Astrocyte of the spinal cord (primary cell): ENCODE measurements at regions not wholly inside any gene's neighbourhood (a gene's known extent, or its start where the extent isn't known, plus 50 kb on each side); places are given as distances from the start of the nearest gene placed in this dataset.

Experiments
- DNase-seq: peaks from one replicate; pipeline ENCODE4 v3.0.0; 2011; ENCODE audit warnings: low read depth, low spot score
- H3K4me3 ChIP-seq: 2 replicates; pipeline ENCODE4 v1.5.1; 2011; ENCODE audit warnings: low read depth, mild to moderate bottlenecking, low read length, moderate library complexity
- in situ Hi-C: cut with HindIII; loops from 2 replicates; pipeline ENCODE4 v1.10.0; 2017; ENCODE audit warnings: low sequenced_read_pairs
- TF ChIP-seq, protein P1 (sequence below): IDR thresholded peaks from 2 replicates; pipeline ENCODE4 v1.5.1; 2012; ENCODE audit warnings: low read depth, mild to moderate bottlenecking, low read length, inconsistent platforms

DNA sequence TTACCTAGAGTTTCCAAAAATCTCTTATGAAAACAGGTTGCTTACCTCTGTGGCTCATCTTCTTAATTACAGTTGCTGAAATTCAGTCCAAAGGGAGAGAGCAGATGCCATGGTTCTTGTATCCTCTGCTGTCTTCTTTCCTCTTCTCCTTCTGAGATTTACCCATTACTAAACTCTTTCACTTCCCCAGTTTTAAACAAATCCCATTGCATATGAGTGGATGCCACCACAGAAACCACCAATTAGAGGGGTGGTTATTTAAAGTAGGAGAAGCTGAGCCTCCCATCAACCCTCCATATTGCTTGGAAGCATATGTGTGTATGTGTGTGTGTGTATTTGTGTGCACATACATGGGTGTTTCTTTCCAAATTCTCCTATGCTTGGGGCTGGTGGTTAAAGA is 128.5 kb upstream of the KCNK1 start:
- no peak overlapping the region for H3K4me3 ChIP-seq
- DNase-seq: no peak
- in situ Hi-C loops: no loop called here
- TF ChIP-seq, protein P1, sequence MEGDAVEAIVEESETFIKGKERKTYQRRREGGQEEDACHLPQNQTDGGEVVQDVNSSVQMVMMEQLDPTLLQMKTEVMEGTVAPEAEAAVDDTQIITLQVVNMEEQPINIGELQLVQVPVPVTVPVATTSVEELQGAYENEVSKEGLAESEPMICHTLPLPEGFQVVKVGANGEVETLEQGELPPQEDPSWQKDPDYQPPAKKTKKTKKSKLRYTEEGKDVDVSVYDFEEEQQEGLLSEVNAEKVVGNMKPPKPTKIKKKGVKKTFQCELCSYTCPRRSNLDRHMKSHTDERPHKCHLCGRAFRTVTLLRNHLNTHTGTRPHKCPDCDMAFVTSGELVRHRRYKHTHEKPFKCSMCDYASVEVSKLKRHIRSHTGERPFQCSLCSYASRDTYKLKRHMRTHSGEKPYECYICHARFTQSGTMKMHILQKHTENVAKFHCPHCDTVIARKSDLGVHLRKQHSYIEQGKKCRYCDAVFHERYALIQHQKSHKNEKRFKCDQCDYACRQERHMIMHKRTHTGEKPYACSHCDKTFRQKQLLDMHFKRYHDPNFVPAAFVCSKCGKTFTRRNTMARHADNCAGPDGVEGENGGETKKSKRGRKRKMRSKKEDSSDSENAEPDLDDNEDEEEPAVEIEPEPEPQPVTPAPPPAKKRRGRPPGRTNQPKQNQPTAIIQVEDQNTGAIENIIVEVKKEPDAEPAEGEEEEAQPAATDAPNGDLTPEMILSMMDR: no peak

DNA sequence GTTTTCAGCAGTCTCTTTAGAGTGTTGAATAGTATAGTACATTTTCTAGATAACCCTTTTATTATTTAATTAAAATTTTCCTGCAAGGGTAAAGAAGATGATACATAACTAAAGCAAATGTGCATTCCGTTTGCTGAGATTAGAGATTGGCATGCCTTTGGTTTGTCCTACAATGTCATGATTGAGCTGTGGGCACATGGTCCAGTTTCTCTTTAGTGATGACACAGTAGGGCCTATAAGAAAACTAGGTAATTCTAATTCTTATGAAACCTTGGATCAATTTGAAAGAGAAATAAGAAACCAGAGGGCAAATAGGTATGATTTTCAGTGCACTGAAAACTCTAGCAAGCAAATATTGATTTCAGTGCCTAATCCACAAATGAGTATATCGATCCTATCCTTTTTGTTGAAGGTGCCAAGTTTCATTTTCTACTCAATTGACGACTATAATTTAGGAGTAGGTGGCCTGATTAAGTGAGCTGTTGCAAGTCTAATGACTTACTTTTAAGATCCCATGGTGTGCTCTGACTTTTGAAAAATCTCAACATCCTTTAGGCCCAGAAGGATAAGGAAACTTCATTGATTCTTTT is 128.0 kb upstream of the KCNK1 start:
- in situ Hi-C loops: no loop called here
- H3K4me3 ChIP-seq: no peak overlapping the region
- DNase-seq: no peak
- TF ChIP-seq, protein P1: no peak

DNA sequence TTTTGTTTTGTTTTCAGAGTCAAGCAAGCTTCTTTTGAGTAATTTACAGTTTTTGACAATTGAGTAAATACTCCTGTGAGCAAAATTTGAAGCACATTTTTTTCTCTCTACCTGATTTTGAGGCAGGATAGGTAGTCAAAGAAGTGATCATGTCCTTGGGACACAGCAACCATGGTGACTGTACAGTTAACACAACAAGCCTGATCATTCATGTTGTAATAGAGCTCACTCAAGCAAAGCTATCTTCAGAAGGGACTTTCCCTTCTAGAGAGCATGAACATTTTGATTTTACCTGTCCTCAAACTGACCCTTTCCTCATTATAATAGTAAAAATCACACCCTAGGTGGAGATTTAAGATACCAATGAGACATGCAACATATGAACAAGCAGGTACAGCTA is 126.5 kb upstream of the KCNK1 start:
- TF ChIP-seq, protein P1: no peak
- no peak overlapping the region for H3K4me3 ChIP-seq
- in situ Hi-C loops: no loop called here
- no peak for DNase-seq

DNA sequence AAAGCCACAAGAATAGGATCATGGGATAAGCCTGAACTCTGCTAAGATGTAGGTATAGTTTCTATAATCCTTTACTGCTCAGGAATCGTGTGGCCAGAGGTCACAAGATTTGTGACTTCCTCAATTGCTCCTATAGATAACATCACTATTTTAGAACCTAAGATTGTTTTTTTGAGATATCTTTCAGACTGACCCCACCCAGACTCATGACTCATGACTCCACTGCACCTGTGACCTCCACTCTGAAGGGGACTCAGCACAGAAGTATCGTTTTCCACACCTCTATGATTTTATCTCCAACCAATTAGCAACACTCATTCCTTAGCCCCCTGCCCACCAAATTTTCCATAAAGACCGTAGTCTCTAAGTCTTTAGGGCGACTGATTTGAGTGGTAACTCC is 124.5 kb upstream of the KCNK1 start:
- no peak overlapping the region for H3K4me3 ChIP-seq
- TF ChIP-seq, protein P1: no peak
- no peak for DNase-seq
- in situ Hi-C loops: no loop called here

DNA sequence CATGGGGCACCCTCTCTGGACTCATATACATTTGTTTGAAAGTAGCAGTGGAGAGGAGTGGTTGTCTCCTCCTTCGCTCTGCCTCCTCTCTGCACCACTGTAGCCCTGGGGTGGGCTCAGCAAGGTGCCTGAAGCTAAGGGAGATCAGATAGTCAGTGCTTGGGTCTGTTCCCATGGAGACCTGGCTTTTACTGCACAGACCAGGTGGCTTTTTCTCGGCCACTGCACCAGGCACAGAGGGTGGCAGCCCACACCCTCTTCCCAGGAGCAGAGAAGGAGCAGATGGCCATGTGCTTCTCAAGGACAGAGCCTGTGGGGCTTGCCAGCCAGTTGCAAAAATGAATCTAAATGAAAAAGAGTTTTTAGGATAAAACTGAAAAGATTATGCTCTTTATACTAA is 123.4 kb upstream of the KCNK1 start:
- no peak overlapping the region for H3K4me3 ChIP-seq
- in situ Hi-C loops: no loop called here
- no peak for DNase-seq
- TF ChIP-seq, protein P1: no peak

DNA sequence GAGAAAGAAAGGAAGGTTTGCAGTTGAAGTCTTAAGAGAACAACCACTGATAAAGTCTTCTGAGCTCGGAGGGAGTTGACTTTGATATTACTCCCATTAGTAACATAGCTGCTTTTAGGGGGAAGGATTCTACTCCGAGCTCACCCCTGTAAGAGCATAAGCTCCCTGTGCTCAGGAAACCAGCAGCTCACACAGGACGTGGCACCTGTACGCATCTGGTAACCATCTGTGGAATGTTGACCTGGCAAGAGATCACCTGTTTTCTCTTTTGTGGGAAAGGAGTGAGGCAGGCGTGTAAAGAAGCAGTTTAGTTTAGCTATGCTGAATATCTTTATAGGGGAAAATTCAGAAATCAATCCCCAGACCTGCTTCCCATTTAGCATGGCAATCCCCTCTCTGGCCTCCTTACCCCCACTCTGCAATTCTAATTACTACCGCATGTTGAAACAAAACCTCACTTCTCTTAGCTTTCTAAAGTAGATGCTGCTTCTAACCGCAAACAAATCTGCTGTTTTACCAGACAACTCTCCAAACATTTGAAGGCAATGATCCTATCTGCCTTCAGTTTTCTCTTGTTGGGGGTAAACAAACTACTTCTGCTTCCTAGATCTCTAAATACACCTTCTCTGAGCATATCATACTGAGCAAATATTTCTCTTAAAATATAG is 121.8 kb upstream of the KCNK1 start:
- H3K4me3 ChIP-seq: no peak overlapping the region
- no peak for DNase-seq
- in situ Hi-C loops: no loop called here
- TF ChIP-seq, protein P1: no peak

DNA sequence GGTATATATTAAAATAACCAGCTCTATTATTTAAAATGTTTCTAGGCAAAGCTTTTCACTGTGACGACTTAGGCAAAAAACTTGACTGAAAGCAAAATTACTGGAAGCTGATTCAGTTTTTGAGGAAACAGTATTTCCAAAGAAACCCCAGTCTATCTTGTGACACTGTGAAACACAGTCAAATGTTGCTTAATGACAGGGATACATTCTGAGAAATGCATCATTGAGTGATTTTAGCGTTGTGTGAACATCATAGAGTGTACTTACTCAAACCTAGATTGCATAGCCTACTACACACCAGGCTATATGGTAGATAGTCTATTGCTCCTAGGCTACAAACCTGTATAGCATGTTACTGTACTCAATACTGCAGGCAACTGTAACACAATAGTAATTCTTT is 116.9 kb upstream of the KCNK1 start:
- H3K4me3 ChIP-seq: no peak overlapping the region
- no peak for DNase-seq
- TF ChIP-seq, protein P1: no peak
- in situ Hi-C loops: no loop called here
